ENCODE measurements at regions not wholly inside any gene's neighbourhood (a gene's known extent, or its start where the extent isn't known, plus 50 kb on each side); places are given as distances from the start of the nearest gene placed in this dataset.

DNA sequence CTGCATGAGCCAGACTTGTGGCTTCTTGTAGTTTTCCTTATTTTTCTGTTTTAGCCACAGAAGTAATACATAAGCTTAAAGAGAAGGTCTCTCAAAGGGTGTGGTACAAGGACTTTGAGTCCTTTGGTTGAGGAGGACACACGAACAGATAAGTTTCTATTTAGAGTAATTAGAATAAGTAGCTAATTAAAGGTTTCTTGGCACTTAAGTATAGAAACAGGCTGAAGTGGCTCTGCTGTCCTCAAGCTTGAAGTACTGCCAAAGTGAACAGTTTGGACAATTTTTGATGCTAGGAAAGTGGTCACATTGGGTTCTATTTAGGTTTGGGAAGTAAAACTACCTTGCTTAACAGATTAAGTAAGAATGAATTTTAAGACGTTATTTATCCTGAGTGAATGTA, 278.3 kb upstream of the MPDZ start:
- CTCF ChIA-PET: no interaction called here
- TF ChIP-seq CTBP1 (IDR thresholded peaks at IDR 0.05; ENCODE audit: borderline replicate concordance): no peak
- no peak for TF ChIP-seq ZNF384 (IDR thresholded peaks at IDR 0.05)
- no peak for TF ChIP-seq FOXM1 (IDR thresholded peaks at IDR 0.05; ENCODE audit: borderline replicate concordance)
- no peak for TF ChIP-seq L3MBTL2 (conservative IDR thresholded peaks at IDR 0.05)
- TF ChIP-seq ELF4 (IDR thresholded peaks at IDR 0.05): no peak
- no peak for TF ChIP-seq SP1 (IDR thresholded peaks at IDR 0.05)
- TF ChIP-seq FOXK2 (IDR thresholded peaks at IDR 0.05): no peak

DNA sequence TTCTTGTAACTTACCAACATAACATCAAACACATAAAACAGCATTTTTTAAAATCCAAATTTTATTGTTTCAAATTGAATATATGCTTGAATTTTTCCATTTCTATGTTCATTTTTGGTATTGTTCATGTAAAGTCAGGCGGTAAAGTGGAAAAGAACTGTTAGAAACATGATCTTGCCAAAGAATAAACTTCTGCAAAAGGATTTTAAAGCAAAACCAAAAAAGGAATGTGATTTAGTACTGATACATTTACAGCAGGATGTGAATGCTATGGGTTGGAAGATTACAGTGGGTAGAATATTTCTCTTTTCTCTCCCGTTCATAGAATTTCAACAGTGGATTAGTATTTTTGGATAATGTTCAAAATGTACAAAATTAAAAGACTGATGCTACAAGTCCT, 277.2 kb upstream of the MPDZ start:
- ChIA-PET CTCF (no interaction called here), POLR2A (no interaction called here)
- TF ChIP-seq CTBP1 (IDR thresholded peaks at IDR 0.05; ENCODE audit: borderline replicate concordance) (no peak), LEF1 (IDR thresholded peaks at IDR 0.05; ENCODE audit: borderline replicate concordance) (no peak), L3MBTL2 (conservative IDR thresholded peaks at IDR 0.05) (no peak)
- TF ChIP-seq, protein P1, sequence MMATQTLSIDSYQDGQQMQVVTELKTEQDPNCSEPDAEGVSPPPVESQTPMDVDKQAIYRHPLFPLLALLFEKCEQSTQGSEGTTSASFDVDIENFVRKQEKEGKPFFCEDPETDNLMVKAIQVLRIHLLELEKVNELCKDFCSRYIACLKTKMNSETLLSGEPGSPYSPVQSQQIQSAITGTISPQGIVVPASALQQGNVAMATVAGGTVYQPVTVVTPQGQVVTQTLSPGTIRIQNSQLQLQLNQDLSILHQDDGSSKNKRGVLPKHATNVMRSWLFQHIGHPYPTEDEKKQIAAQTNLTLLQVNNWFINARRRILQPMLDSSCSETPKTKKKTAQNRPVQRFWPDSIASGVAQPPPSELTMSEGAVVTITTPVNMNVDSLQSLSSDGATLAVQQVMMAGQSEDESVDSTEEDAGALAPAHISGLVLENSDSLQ (IDR thresholded peaks at IDR 0.05): no peak
- no peak for DNase-seq (ENCODE audit: extremely low spot score)

More for the DNA sequence above, 278.3 kb upstream of the MPDZ start:
- DNase-seq (ENCODE audit: extremely low spot score): no peak
- POLR2A ChIA-PET: no interaction called here

DNA sequence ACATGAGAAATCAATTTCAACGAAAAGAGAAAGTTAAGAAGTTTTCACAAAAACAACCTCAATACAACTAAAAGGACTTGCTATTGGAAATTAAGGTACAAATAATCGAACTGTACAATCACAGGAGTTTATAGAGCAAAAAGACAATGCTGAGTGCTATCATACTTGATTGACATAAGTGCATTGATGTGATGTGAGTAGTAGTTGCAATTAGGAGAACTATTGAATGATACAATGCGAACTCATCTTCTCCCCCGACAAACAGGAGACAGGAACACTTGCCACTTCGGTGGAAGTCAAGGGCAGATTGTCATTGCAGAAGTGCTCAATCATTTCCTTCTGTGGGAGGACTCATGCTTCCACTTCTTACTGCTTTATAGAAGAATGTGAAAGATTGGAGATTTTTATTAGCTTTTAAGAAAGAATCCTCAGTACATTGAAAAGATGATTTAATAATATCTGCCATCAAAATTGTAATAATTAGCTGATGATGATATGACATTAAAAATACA, 276.6 kb upstream of the MPDZ start:
- ChIA-PET POLR2A (no interaction called here), CTCF (no interaction called here)
- no peak for DNase-seq (ENCODE audit: extremely low spot score)
- TF ChIP-seq TARDBP (IDR thresholded peaks at IDR 0.05): no peak
- no peak for TF ChIP-seq ELF4 (IDR thresholded peaks at IDR 0.05)
- no peak for TF ChIP-seq BHLHE40 (IDR thresholded peaks at IDR 0.05; ENCODE audit: borderline replicate concordance)
- TF ChIP-seq SP1 (IDR thresholded peaks at IDR 0.05): no peak
- no peak for TF ChIP-seq SUZ12 (IDR thresholded peaks at IDR 0.05)
- no peak for TF ChIP-seq L3MBTL2 (conservative IDR thresholded peaks at IDR 0.05)
- TF ChIP-seq FOXA1 (IDR thresholded peaks at IDR 0.05): no peak
- no peak for TF ChIP-seq HDGF (IDR thresholded peaks at IDR 0.05; ENCODE audit: borderline replicate concordance)
- no peak for TF ChIP-seq LEF1 (IDR thresholded peaks at IDR 0.05; ENCODE audit: borderline replicate concordance)
- no peak for TF ChIP-seq NFRKB (IDR thresholded peaks at IDR 0.05)
- TF ChIP-seq ARNT (IDR thresholded peaks at IDR 0.05): no peak
- TF ChIP-seq ZNF384 (IDR thresholded peaks at IDR 0.05): no peak
- TF ChIP-seq FOXM1 (IDR thresholded peaks at IDR 0.05; ENCODE audit: borderline replicate concordance): no peak
- no peak for TF ChIP-seq CTBP1 (IDR thresholded peaks at IDR 0.05; ENCODE audit: borderline replicate concordance)
- TF ChIP-seq FOXK2 (IDR thresholded peaks at IDR 0.05): no peak
- TF ChIP-seq, protein P1 (IDR thresholded peaks at IDR 0.05): no peak

DNA sequence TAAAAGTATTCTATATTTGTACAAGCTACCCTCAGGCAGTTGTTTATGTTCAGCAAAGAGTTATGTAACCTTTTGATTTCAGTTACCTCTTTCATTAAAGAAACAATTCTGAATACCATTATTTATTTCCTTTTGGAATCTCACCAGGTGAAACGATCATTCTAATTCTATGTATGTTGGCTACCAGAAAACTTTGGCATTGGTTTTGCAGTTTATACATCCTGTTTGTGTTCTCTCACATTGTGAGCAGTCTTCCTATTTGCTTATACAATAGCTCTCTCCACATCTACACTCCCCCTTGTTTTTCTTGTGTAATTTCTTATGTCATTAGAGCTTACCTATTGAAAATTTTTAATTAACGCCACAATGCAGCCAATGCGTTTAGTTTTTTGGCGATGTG, 276.0 kb upstream of the MPDZ start:
- no peak for DNase-seq (ENCODE audit: extremely low spot score)
- ChIA-PET POLR2A (no interaction called here), CTCF (no interaction called here)
- TF ChIP-seq FOXK2 (IDR thresholded peaks at IDR 0.05): no peak
- TF ChIP-seq SUZ12 (IDR thresholded peaks at IDR 0.05): no peak
- TF ChIP-seq CTBP1 (IDR thresholded peaks at IDR 0.05; ENCODE audit: borderline replicate concordance): no peak
- no peak for TF ChIP-seq ZNF384 (IDR thresholded peaks at IDR 0.05)
- no peak for TF ChIP-seq ARNT (IDR thresholded peaks at IDR 0.05)
- no peak for TF ChIP-seq LEF1 (IDR thresholded peaks at IDR 0.05; ENCODE audit: borderline replicate concordance)
- TF ChIP-seq HDGF (IDR thresholded peaks at IDR 0.05; ENCODE audit: borderline replicate concordance): no peak
- TF ChIP-seq FOXA1 (IDR thresholded peaks at IDR 0.05): no peak
- TF ChIP-seq, protein P1 (IDR thresholded peaks at IDR 0.05): no peak
- no peak for TF ChIP-seq SP1 (IDR thresholded peaks at IDR 0.05)
- TF ChIP-seq NFRKB (IDR thresholded peaks at IDR 0.05): no peak
- no peak for TF ChIP-seq TARDBP (IDR thresholded peaks at IDR 0.05)

DNA sequence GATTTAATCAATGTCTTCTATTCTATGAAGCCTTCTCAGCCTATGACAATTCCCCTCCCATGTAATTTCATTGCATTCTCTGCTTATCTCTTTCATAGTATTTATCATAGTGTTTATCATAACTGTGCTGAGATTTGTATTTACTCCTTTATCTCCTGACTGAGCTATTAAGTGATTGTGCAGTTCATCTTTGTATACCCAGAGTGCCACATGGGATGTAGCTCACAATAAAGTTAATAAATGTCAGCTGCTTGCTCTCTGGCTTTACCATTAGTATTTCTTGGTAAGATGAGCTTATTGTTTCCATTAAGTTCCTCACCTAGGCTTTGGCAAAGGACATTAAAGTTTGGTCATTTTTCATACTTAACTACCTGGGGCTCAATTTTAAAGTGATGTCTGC, 275.1 kb upstream of the MPDZ start:
- ChIA-PET POLR2A (no interaction called here), CTCF (no interaction called here)
- TF ChIP-seq NFRKB (IDR thresholded peaks at IDR 0.05): no peak
- DNase-seq (ENCODE audit: extremely low spot score): no peak

DNA sequence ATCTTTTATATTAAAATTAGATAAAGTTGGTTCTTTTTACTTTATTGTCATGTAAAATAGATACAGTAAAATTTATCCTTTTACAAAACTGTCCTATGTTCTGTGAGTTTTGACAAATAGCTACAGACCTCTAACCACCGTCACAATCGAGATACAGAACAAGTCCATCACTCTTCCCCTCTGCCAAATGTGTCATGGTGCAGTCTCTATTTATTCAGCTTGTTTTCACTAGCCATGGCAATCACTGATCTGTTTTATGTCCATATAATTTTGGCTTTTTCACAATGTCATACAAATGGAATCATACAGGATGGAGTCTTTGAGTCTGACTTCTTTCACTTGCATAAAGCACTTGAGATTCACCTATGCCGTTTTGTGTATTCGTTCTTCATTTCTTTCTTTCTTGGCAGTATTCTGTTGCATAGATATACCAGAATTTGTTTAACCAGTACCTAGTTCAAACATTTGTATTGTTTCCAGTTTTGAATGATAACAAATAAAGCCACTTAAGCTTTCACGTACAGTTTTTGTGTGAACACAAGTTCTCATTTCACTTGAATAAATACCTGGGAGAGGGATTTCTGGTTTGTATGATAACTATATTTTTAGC, 273.2 kb upstream of the MPDZ start:
- ChIA-PET POLR2A (no interaction called here), CTCF (no interaction called here)
- no peak for DNase-seq (ENCODE audit: extremely low spot score)
- TF ChIP-seq BHLHE40 (IDR thresholded peaks at IDR 0.05; ENCODE audit: borderline replicate concordance) (no peak), CTBP1 (IDR thresholded peaks at IDR 0.05; ENCODE audit: borderline replicate concordance) (no peak), FOXM1 (IDR thresholded peaks at IDR 0.05; ENCODE audit: borderline replicate concordance) (no peak), ZNF384 (IDR thresholded peaks at IDR 0.05) (no peak), NFRKB (IDR thresholded peaks at IDR 0.05) (no peak), ELF4 (IDR thresholded peaks at IDR 0.05) (no peak), FOXK2 (IDR thresholded peaks at IDR 0.05) (no peak), LEF1 (IDR thresholded peaks at IDR 0.05; ENCODE audit: borderline replicate concordance) (no peak)

DNA sequence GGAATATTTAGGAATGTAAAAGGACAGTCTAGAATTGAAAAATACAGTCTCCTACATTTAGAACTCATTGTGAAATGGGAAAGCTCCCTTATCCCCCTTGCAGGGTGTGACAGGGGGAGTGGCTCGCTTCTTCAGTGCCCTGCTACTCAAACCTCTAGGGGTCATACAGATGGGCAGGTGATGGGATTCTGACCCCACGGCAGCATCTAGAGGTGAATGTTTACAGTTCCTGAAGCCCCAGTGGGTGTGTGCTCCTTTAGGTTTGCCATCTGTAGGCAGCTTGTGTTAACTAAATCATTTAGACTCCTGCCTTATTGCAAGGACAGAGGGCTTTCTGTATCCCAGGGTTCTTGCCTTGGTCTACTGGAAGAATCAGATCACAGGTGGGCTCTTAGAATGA, 271.0 kb upstream of the MPDZ start:
- TF ChIP-seq ELF4 (IDR thresholded peaks at IDR 0.05): no peak
- TF ChIP-seq L3MBTL2 (conservative IDR thresholded peaks at IDR 0.05): no peak
- no peak for TF ChIP-seq TARDBP (IDR thresholded peaks at IDR 0.05)
- TF ChIP-seq FOXK2 (IDR thresholded peaks at IDR 0.05): no peak
- no peak for TF ChIP-seq SP1 (IDR thresholded peaks at IDR 0.05)
- TF ChIP-seq NFRKB (IDR thresholded peaks at IDR 0.05): no peak
- no peak for TF ChIP-seq ARNT (IDR thresholded peaks at IDR 0.05)
- TF ChIP-seq FOXM1 (IDR thresholded peaks at IDR 0.05; ENCODE audit: borderline replicate concordance): no peak
- TF ChIP-seq, protein P1 (IDR thresholded peaks at IDR 0.05): no peak
- no peak for TF ChIP-seq LEF1 (IDR thresholded peaks at IDR 0.05; ENCODE audit: borderline replicate concordance)
- no peak for TF ChIP-seq FOXA1 (IDR thresholded peaks at IDR 0.05)
- CTCF ChIA-PET: no interaction called here
- POLR2A ChIA-PET: no interaction called here
- no peak for DNase-seq (ENCODE audit: extremely low spot score)

Measured in HEK293T (cell line).